Cardiac fibroblast (primary cell): ENCODE measurements at regions not wholly inside any gene's neighbourhood (a gene's known extent, or its start where the extent isn't known, plus 50 kb on each side); places are given as distances from the start of the nearest gene placed in this dataset.

Experiments used
- DNase-seq, 2 donors: peaks; one replicate each; pipeline versions ENCODE4 v3.0.0 to v3.0.0-alpha.2; 2010; ENCODE audit warnings: low read depth in 2 of 2
- H3K4me3 ChIP-seq, 2 donors: replicated peaks in 1 of 2; 1 replicate in 1 of 2; 2 replicates in 1 of 2; pipeline ENCODE4 v1.5.1; 2011; ENCODE audit warnings: low read depth in 2 of 2, low read length in 2 of 2, mild to moderate bottlenecking in 2 of 2, moderate library complexity in 1 of 2
- CTCF ChIP-seq: IDR thresholded peaks from one replicate; pipeline ENCODE4 v1.5.1; 2011; ENCODE audit warnings: low read depth, mild to moderate bottlenecking, low read length, inconsistent platforms

- no peak for TF ChIP-seq CTCF
- H3K4me3 ChIP-seq: no peak overlapping the region
- DNase-seq: no peak
These were observed 130.4 kb downstream of the GAS1 start for GRCh38 chr9:86816868-86817267.

GRCh38 chr9:86816366-86816765 is 130.9 kb downstream of the GAS1 start:
- TF ChIP-seq CTCF: no peak
- no peak for DNase-seq
- no peak overlapping the region for H3K4me3 ChIP-seq

- no peak overlapping the region for H3K4me3 ChIP-seq
- DNase-seq: no peak
- TF ChIP-seq CTCF: no peak
These were observed 134.7 kb downstream of the GAS1 start for GRCh38 chr9:86812616-86813015.

- no peak for TF ChIP-seq CTCF
- no peak overlapping the region for H3K4me3 ChIP-seq
- no peak for DNase-seq
These were observed 137.4 kb downstream of the GAS1 start for GRCh38 chr9:86809759-86810367.

- no peak overlapping the region for H3K4me3 ChIP-seq
- DNase-seq: no peak
- TF ChIP-seq CTCF: no peak
These were observed 138.2 kb downstream of the GAS1 start for GRCh38 chr9:86809151-86809550.

GRCh38 chr9:86807367-86807976 is 139.8 kb downstream of the GAS1 start:
- peak in 1 of 2 donors; percentile 46 for DNase-seq
- H3K4me3 ChIP-seq: no peak overlapping the region
- TF ChIP-seq CTCF: no peak

- DNase-seq: no peak
- TF ChIP-seq CTCF: no peak
- no peak overlapping the region for H3K4me3 ChIP-seq
These were observed 143.3 kb downstream of the GAS1 start for GRCh38 chr9:86804011-86804410.
